ENCODE measurements at regions not wholly inside any gene's neighbourhood (a gene's known extent, or its start where the extent isn't known, plus 50 kb on each side); places are given as distances from the start of the nearest gene placed in this dataset.

GRCh38 chr7:69162931-69163670, 435.2 kb upstream of the AUTS2 start:
- no peak for TF ChIP-seq CTCF (IDR thresholded peaks at IDR 0.05)
- TF ChIP-seq POLR2AphosphoS5 (IDR thresholded peaks at IDR 0.05) = no peak

Data from esophagus muscularis mucosa (tissue), 3 donors.